ENCODE measurements at regions not wholly inside any gene's neighbourhood (a gene's known extent, or its start where the extent isn't known, plus 50 kb on each side); places are given as distances from the start of the nearest gene placed in this dataset.

- TF ChIP-seq CTCF (IDR thresholded peaks at IDR 0.05; ENCODE audit: low read depth, low read length, poor library complexity, severe bottlenecking) (no peak), EZH2phosphoT487 (IDR thresholded peaks at IDR 0.05; ENCODE audit: borderline replicate concordance, low read length) (no peak)
These were observed 225.6 kb downstream of the MINAR1 start for GRCh38 chr15:79657722-79658121.
